Retinal pigment epithelial cell (primary cell): ENCODE measurements at regions not wholly inside any gene's neighbourhood (a gene's known extent, or its start where the extent isn't known, plus 50 kb on each side); places are given as distances from the start of the nearest gene placed in this dataset.

Source experiments
- DNase-seq: peaks from one replicate; pipeline ENCODE4 v3.0.0-alpha.2; 2010; ENCODE audit warnings: low read depth
- H3K4me3 ChIP-seq: 2 replicates; pipeline ENCODE4 v1.5.1; 2011; ENCODE audit warnings: mild to moderate bottlenecking, low read length, control low read depth, moderate library complexity
- CTCF ChIP-seq: conservative IDR thresholded peaks from 2 replicates; pipeline ENCODE4 v1.5.1; 2011; ENCODE audit warnings: low read depth, low read length, control low read depth, inconsistent platforms

GRCh38 chr2:12971581-12972365 lies 255.0 kb downstream of the TRIB2 start:
- TF ChIP-seq CTCF, result no peak
- no peak for DNase-seq
- no peak overlapping the region for H3K4me3 ChIP-seq

GRCh38 chr2:12978066-12978835 lies 261.5 kb downstream of the TRIB2 start:
- TF ChIP-seq CTCF, result no peak
- H3K4me3 ChIP-seq, result no peak overlapping the region
- no peak for DNase-seq

- H3K4me3 ChIP-seq, result no peak overlapping the region
- TF ChIP-seq CTCF, result no peak
- no peak for DNase-seq
Measured at GRCh38 chr2:12979066-12979465, 262.3 kb downstream of the TRIB2 start.

GRCh38 chr2:12980817-12981216 lies 264.1 kb downstream of the TRIB2 start:
- no peak overlapping the region for H3K4me3 ChIP-seq
- TF ChIP-seq CTCF, result no peak
- no peak for DNase-seq

GRCh38 chr2:12982149-12982584 lies 265.4 kb downstream of the TRIB2 start:
- TF ChIP-seq CTCF, result no peak
- H3K4me3 ChIP-seq, result no peak overlapping the region
- no peak for DNase-seq

- TF ChIP-seq CTCF, result no peak
- no peak for DNase-seq
Measured at GRCh38 chr2:12987246-12987645, 270.5 kb downstream of the TRIB2 start.

More at GRCh38 chr2:12987246-12987645, 270.5 kb downstream of the TRIB2 start:
- no peak overlapping the region for H3K4me3 ChIP-seq
